ENCODE measurements at regions not wholly inside any gene's neighbourhood (a gene's known extent, or its start where the extent isn't known, plus 50 kb on each side); places are given as distances from the start of the nearest gene placed in this dataset.

GRCh38 chr16:85235991-85236817, 123.9 kb upstream of the CIBAR2 start:
- TF ChIP-seq CTCF (IDR thresholded peaks at IDR 0.05) (no peak), POLR2A (IDR thresholded peaks at IDR 0.05) (no peak), POLR2AphosphoS5 (IDR thresholded peaks at IDR 0.05) (no peak), EP300 (IDR thresholded peaks at IDR 0.05) (no peak)
